Endothelial cell of umbilical vein (primary cell): ENCODE measurements at regions not wholly inside any gene's neighbourhood (a gene's known extent, or its start where the extent isn't known, plus 50 kb on each side); places are given as distances from the start of the nearest gene placed in this dataset.

ENCODE experiments used
- BruUV-seq: library from RNA; stranded (reverse); fragments of 400-500 nt; replicated peaks from 2 replicates; lab custom pipeline; 2021; lab: Mats Ljungman, UMichigan
- CTCF ChIA-PET: fragments of 300-600, 350-600 bp; sonication (Branson Sonifier 250); formaldehyde crosslinking; loops from one replicate; lab custom pipeline; 2021; ENCODE audit warnings: antibody characterized with exemption, inconsistent platforms; lab: Charles Lee
- POLR2A ChIA-PET: fragments of 300-600, 350-600 bp; sonication (Branson Sonifier 250); formaldehyde crosslinking; loops from one replicate; lab custom pipeline; 2021; ENCODE audit warnings: antibody characterized with exemption, inconsistent platforms; lab: Charles Lee
- DNase-seq: peaks from one replicate; pipeline ENCODE4 v3.0.0-alpha.2; 2011; ENCODE audit warnings: low read depth, low spot score
- FAIRE-seq: peaks from 2 replicates; lab custom pipeline; 2011; peaks lifted over from hg19 to GRCh38; lab: Jason Lieb, UNC
- H2AFZ ChIP-seq: 2 replicates; pipeline ENCODE4 v1.6.0; 2012; ENCODE audit warnings: low read depth, low read length, control low read depth, inconsistent platforms
- H3K27ac ChIP-seq: 2 replicates; pipeline ENCODE4 v1.5.1; 2011; ENCODE audit warnings: low read depth, mild to moderate bottlenecking, control low read depth, low read length, moderate library complexity; ENCODE audit not compliant: insufficient read depth
- H3K27me3 ChIP-seq, 2 experiments: 2 replicates each; pipeline versions ENCODE4 v1.6.0 to v1.6.1; 2011; ENCODE audit warnings: low read length in 2 of 2, mixed read lengths in 1 of 2; ENCODE audit not compliant: control insufficient read depth in 2 of 2, insufficient read depth in 2 of 2
- H3K36me3 ChIP-seq, 2 experiments: 2 replicates in 1 of 2; 3 replicates in 1 of 2; pipeline ENCODE4 v1.5.1; 2011; ENCODE audit warnings: low read length in 2 of 2, mild to moderate bottlenecking in 1 of 2, moderate library complexity in 1 of 2; ENCODE audit not compliant: control insufficient read depth in 2 of 2, insufficient read depth in 2 of 2; ENCODE audit errors: extremely low read depth in 1 of 2
- H3K4me1 ChIP-seq: 3 replicates; pipeline ENCODE4 v1.5.1; 2011; ENCODE audit warnings: mild to moderate bottlenecking, low read length; ENCODE audit not compliant: control insufficient read depth, insufficient read depth; ENCODE audit errors: extremely low read depth
- H3K4me2 ChIP-seq: 2 replicates; pipeline ENCODE4 v1.6.1; 2011; ENCODE audit warnings: low read length, control low read depth, mixed read lengths; ENCODE audit not compliant: insufficient read depth
- H3K4me3 ChIP-seq, 3 experiments: fragments of 200-600 bp in 1 of 3; sonication (generic), shearing (Covaris generic) in 1 of 3; replicated peaks in 1 of 3; 2 replicates each; pipeline ENCODE4 v1.5.1; 2011 to 2016; ENCODE audit warnings: control low read depth in 3 of 3, low read length in 3 of 3, mild to moderate bottlenecking in 2 of 3, inconsistent platforms in 1 of 3, low read depth in 1 of 3, moderate library complexity in 1 of 3; ENCODE audit not compliant: insufficient read depth in 1 of 3
- H3K79me2 ChIP-seq: 2 replicates; pipeline ENCODE4 v1.6.0; 2012; ENCODE audit warnings: low read length, inconsistent platforms; ENCODE audit not compliant: control insufficient read depth, insufficient read depth
- H3K9ac ChIP-seq: replicated peaks from 2 replicates; pipeline ENCODE3; 2011; ENCODE audit warnings: low read length, control low read depth; ENCODE audit not compliant: insufficient read depth; ENCODE audit errors: extremely low read depth
- H3K9me1 ChIP-seq: replicated peaks from 3 replicates; pipeline ENCODE4 v1.6.0; 2011; ENCODE audit warnings: mild to moderate bottlenecking, low read length; ENCODE audit not compliant: control insufficient read depth, insufficient read depth; ENCODE audit errors: extremely low read depth
- H3K9me3 ChIP-seq: replicated peaks from 2 replicates; pipeline ENCODE4 v1.5.1; 2012; ENCODE audit warnings: low read length, inconsistent platforms; ENCODE audit not compliant: control insufficient read depth, insufficient read depth
- H4K20me1 ChIP-seq: replicated peaks from 2 replicates; pipeline ENCODE3; 2011; ENCODE audit warnings: mild to moderate bottlenecking, low read length; ENCODE audit not compliant: control insufficient read depth, insufficient read depth; ENCODE audit errors: extremely low read depth
- EZH2 ChIP-seq: IDR thresholded peaks from 2 replicates; pipeline ENCODE4 v1.6.1; 2012; ENCODE audit warnings: borderline replicate concordance, low read depth, mild to moderate bottlenecking, moderate library complexity, low read length, inconsistent platforms; ENCODE audit not compliant: severe bottlenecking
- FOS ChIP-seq: IDR thresholded peaks from 2 replicates; pipeline ENCODE4 v1.6.1; 2011; ENCODE audit warnings: mild to moderate bottlenecking, low read length, moderate library complexity, borderline replicate concordance; ENCODE audit not compliant: insufficient read depth
- GATA2 ChIP-seq: IDR thresholded peaks from 2 replicates; pipeline ENCODE4 v1.7.0; 2011; ENCODE audit warnings: low read depth, mild to moderate bottlenecking, moderate library complexity, mixed read lengths, low read length; ENCODE audit not compliant: insufficient read length, insufficient read depth
- JUN ChIP-seq: IDR thresholded peaks from 2 replicates; pipeline ENCODE4 v1.6.1; 2011; ENCODE audit warnings: borderline replicate concordance, low read depth; ENCODE audit not compliant: insufficient read length, insufficient read depth
- MAX ChIP-seq: IDR thresholded peaks from 2 replicates; pipeline ENCODE4 v1.6.1; 2011; ENCODE audit not compliant: insufficient read depth, insufficient read length
- MYC ChIP-seq: IDR thresholded peaks from one replicate; pipeline ENCODE4 v1.6.1; 2011; ENCODE audit warnings: mild to moderate bottlenecking, low read depth, low read length
- POLR2A ChIP-seq: IDR thresholded peaks from 2 replicates; pipeline ENCODE4 v1.6.1; 2012; ENCODE audit warnings: low read depth, mild to moderate bottlenecking, control low read depth, low read length
- POLR2AphosphoS5 ChIP-seq: IDR thresholded peaks from 2 replicates; pipeline ENCODE4 v1.6.1; 2012; ENCODE audit warnings: low read depth, mild to moderate bottlenecking, control low read depth, low read length, moderate library complexity; ENCODE audit not compliant: insufficient read depth
- dilution Hi-C: fragments of 300-500 bp; cut with MboI; formaldehyde crosslinking; loops from one replicate; pipeline ENCODE4 v1.15.0; 2019; ENCODE audit warnings: low sequenced_read_pairs; ENCODE audit not compliant: extremely low pct_ligation_motif_present
- intact Hi-C: fragments of 100-400 bp; cut with micrococcal nuclease; formaldehyde crosslinking; loops from one replicate; pipeline ENCODE4 v1.10.0; 2022
- TF ChIP-seq, protein P1 (sequence below), 2 donors: IDR thresholded peaks; 1 replicate in 1 of 2; 2 replicates in 1 of 2; pipeline ENCODE4 v1.5.1; 2011; ENCODE audit warnings: low read length in 2 of 2, mild to moderate bottlenecking in 2 of 2, moderate library complexity in 2 of 2, control low read depth in 1 of 2, inconsistent platforms in 1 of 2, low read depth in 1 of 2; ENCODE audit not compliant: insufficient read depth in 1 of 2; ENCODE audit errors: extremely low read depth in 1 of 2

DNA sequence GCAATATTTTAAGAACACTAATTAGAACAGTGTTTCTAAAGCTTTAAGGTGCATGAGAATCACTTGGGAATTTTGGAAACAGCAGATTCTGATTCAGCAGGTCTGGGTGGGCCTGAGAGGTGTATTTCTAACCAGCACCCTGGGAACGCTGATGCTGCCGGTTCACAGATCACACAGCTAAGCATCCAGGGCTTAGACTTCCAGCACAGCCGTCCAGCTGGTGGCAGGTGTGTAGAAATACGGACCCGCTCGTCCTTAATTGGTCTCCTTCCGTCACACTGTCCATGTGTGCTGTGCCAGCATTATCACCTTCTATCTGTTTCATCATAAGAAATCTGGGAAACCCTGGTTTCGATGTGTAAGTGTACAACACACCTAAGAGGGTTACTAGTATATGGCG, 1029.0 kb downstream of the EFNB2 start:
- Histone ChIP-seq H4K20me1 (no peaks in the 10 kb centered on the region), H2AFZ (no peak overlapping the region), H3K27ac (no peak overlapping the region), H3K36me3 (no peaks in the 10 kb centered on the region), H3K9me3 (no peaks in the 10 kb centered on the region), H3K4me1 (peaks cover 20% of the 10 kb centered on the region), H3K79me2 (no peaks in the 10 kb centered on the region), H3K4me2 (no peak overlapping the region), H3K9me1 (no peaks in the 10 kb centered on the region), H3K27me3 (no peaks in the 10 kb centered on the region), H3K4me3 (no peak overlapping the region), H3K9ac (no peak overlapping the region)
- TF ChIP-seq FOS (no peak), JUN (no peak), POLR2AphosphoS5 (no peak), EZH2 (no peak), GATA2 (no peak), POLR2A (no peak), MAX (no peak), MYC (no peak)
- TF ChIP-seq, protein P1, sequence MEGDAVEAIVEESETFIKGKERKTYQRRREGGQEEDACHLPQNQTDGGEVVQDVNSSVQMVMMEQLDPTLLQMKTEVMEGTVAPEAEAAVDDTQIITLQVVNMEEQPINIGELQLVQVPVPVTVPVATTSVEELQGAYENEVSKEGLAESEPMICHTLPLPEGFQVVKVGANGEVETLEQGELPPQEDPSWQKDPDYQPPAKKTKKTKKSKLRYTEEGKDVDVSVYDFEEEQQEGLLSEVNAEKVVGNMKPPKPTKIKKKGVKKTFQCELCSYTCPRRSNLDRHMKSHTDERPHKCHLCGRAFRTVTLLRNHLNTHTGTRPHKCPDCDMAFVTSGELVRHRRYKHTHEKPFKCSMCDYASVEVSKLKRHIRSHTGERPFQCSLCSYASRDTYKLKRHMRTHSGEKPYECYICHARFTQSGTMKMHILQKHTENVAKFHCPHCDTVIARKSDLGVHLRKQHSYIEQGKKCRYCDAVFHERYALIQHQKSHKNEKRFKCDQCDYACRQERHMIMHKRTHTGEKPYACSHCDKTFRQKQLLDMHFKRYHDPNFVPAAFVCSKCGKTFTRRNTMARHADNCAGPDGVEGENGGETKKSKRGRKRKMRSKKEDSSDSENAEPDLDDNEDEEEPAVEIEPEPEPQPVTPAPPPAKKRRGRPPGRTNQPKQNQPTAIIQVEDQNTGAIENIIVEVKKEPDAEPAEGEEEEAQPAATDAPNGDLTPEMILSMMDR (IDR thresholded peaks at IDR 0.05; ENCODE audit: extremely low read depth in 1 of 2, insufficient read depth in 1 of 2, low read depth in 1 of 2, low read length in 2 of 2) = no peak
- DNase-seq (no peak), FAIRE-seq (no peak)
- CTCF ChIA-PET = interaction anchor here (1.8 kb wide), 1 partner anchor 96 kb away, joined by 4 read pairs; no protein-coding TSS in a partner anchor
- POLR2A ChIA-PET = no interaction called here
- dilution Hi-C loops = no loop called here
- no TSS peak for BruUV-seq
- intact Hi-C loops = no loop called here
